ENCODE measurements at regions not wholly inside any gene's neighbourhood (a gene's known extent, or its start where the extent isn't known, plus 50 kb on each side); places are given as distances from the start of the nearest gene placed in this dataset.

DNA sequence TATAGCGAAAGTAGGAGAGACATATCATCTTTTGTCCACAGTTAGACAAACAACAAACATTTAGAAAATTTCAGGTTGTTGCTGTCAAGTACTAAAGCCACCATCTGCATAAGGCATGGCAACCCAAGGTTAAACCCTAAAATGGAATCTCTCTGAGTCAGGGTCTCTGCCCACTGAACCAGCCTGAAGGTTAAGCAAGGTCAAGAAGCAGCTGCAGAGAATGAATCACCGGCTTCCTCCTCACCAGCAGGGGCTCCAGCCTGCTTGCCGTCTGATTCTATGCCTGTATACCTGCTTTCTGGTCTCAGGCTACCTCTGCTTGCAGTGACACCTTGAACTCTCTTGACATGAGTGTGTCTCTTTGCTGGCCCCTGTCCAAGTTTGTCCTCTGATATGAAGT lies 726.2 kb upstream of the SGCG start:
- DNase-seq (ENCODE audit: low spot score) (no peak), ATAC-seq (no peak)

DNA sequence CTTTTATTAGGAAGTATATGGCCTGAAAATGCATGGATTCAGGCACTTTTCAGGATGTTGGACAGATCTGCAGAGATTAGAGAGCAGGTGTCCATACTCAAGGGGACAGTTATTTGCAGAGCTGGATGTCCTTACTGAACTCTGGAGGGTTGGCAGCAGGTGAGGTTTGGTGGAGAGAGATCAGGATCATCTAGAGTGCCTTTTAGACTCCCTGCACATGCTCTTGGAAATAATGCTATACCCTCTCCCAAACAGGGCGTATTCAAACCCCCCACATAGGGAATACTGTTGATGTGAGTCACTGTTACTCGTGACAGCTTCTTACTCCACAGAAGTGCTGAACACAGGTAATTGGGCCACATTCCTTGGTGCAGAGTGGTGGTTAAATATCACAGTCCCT lies 725.7 kb upstream of the SGCG start:
- ATAC-seq (no peak), DNase-seq (ENCODE audit: low spot score) (no peak)

DNA sequence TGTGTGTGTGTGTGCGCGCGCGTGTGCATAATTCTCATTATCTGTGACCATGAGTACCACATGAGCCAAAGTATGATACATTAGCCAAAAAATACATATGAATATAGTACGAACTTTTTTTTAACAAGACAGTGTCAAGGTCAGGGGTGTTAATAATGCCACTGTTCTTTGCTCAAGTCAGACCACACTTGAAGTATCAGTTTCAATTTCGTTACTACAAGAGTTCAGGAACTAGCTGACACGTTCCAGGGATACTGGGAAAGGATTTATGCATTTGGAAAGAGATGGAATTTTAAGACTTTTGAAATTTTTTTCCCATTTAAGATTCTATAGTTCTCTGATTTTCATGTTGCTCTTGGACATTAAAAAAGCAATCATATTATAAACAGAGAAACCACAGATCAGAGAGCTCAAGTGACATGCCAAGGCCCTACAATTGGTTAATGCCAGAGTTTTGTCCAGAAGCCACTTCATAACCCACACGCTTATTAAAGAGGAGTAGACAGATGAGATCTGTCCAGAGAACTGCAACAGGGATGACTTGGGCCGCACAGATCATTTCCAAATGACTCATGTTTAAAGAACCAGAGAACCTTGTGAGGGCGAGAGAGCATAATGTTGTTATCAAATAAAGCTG lies 718.8 kb upstream of the SGCG start:
- no peak for ATAC-seq
- DNase-seq (ENCODE audit: low spot score), result no peak

DNA sequence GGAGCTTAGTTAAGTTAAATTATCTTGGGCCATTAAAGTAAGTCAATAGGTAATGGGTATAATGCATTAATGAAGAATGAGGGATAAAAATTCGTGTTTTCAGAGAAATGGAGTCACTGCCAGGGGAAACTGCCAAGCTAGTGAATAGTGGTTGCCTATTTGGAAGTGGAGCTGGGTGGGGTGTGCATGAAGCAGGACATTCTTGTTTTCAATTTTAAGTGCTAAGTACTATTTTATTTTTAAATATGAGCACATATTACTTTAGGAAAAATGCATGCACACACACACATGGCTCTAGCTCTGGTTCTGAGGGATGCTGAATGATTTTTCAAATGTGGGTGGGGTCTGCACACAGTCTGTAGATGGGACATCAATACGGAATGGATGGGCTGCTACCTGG lies 717.7 kb upstream of the SGCG start:
- DNase-seq (ENCODE audit: low spot score) (no peak), ATAC-seq (no peak)

DNA sequence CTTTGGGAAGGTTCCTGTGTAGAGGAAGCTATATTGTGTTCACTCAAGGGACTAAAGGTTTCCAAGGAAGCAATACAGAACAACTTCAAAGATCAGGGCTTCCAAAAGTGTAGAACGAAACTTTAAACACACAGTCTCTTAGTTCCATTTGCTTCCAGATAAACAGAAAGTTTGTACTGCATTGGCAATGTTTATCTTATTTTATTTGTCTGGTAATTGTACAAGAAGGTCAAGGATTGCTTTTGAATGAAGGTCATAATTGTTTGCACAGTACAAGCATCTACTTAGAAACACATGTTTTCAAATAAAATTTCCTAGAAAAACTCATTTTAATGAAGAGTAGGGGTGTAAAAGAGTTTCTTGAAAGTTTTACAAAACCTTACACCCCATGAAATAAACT lies 712.7 kb upstream of the SGCG start:
- ATAC-seq (no peak), DNase-seq (ENCODE audit: low spot score) (no peak)

DNA sequence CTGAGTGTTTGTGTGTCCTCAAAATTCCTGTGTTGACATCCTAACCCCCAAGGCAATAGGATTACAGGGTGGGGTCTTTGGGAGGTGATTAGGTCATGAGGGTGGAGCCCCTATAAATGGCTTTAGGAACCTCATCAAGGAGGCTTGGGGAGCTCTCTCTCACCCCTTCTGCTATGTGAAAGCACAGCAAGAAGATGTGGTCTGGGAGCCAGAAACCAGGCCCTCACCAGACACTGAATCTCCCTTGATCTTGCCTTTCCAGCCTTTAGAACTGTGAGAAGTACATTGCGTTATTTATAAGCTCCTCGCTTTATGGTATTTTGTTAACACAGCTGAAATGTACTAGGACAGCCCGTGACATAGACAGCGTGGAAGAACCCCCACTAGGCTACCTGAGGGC lies 712.0 kb upstream of the SGCG start:
- no peak for ATAC-seq
- no peak for DNase-seq (ENCODE audit: low spot score)

DNA sequence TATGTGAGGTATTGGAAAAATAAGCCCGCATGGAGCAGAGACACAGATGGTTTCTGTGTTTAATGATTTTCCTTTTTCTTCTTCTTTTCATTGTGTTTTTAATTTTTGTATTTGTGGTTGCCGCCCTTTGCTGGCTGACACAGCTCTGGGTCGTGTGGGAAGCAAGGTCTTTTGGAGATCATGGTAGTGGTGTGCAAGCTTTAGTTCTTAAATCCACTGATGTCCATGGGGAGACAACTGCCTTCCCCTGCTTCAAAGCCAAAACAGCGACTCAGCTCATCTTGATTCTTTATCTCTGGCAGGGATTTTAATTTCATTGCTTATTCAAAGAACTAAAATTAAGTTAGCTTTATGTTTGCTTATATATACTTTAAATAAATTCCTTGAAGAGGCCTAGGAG lies 711.3 kb upstream of the SGCG start:
- no peak for DNase-seq (ENCODE audit: low spot score)
- ATAC-seq, result no peak

DNA sequence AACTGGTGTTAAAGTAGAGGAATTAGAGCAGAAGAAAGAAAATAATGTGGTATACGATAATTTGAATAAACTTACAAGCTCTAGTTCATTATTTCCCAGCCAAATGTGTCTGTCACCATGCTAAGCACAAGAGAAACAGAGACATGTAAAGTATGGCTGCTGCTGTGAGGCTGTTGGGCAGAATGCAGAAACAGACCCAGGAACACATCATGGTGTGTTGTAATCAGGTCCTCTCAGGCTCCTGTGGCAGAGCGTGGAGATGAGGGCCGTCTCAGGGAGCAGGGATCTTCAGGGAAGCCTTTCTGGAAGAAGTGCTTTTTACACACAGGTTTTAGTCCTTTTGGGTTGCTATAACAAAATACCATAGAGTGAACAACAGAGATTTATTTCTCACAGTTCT lies 710.7 kb upstream of the SGCG start:
- DNase-seq (ENCODE audit: low spot score) (no peak), ATAC-seq (no peak)

DNA sequence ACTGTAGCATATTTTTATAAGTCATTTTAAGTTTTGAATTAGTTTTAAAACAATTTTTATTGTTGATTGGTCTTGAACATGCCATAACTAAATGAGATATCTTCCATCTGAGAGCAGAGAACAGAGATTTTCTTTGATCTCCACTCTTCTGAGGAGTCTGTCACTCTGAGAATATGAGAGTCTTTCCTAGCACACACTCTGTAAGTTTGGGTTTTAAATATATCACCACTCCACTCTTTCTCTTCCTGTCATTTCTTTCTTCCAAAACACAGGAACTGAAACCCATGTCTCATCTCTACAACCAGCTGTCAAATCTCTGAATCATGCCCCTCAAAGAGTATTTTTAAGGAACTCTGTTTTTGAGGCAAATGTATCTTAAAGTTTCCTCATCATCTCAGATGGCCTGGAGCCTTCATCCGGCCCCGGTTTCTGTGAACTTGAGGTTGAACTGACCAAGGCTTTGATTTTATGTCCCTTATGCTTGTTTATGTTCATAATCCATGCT lies 698.2 kb upstream of the SGCG start:
- DNase-seq (ENCODE audit: low spot score) (no peak), ATAC-seq (no peak)

DNA sequence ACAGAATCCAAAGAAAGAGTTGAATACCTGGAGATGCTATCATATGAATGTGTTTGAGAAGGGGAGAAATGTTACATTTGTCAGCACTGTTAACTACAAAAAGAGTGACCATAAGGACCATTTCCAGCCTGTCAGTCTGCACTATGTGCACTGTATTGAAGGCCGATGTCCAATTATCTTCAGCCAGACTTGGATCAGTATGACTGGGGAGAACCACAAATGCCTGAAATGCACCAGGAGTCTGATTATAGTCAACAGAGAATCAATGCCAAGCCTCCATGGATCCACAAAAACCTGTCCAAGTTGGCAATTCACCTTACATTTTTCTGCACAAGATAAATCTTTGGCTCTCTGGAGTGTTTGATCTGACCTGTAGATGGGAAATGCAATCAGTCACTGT lies 697.5 kb upstream of the SGCG start:
- ATAC-seq (no peak), DNase-seq (ENCODE audit: low spot score) (no peak)

DNA sequence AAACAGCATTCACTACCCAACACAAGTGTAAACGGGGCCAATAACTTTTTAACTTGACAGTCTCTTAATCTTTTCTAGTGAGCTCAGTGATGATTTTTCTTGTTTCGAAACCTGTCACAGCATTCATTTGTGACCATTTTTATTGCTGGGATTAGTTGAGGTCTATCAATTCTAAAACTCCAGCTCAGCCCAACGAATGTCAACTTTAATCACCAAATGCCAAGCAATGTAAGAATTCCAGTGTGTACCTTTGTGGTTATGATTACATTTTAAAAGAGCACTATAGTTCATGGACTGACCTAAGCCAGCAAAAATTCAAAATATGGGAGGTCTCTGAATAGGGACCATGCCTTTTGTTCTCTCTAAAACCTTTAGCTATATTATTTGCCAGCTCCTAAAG lies 694.3 kb upstream of the SGCG start:
- DNase-seq (ENCODE audit: low spot score) (no peak), ATAC-seq (no peak)

DNA sequence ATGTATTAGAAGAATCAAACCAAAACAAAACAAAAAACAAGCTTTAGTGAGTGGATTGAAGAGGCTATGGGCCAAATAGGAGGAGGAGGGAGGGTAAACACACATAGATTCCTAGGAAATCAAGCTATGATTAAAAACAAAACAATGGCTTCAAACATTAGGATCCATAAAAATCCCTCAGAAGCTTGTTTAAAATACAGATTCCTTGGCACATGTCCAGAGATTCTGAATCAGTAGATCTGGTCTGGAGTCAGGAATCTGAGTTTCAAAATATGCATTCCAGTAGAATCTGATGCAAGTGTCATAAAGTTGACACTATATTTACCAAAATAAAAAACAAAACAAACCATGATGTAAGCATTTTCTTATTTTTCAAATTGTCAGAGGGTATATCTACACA lies 692.8 kb upstream of the SGCG start:
- DNase-seq (ENCODE audit: low spot score) (no peak), ATAC-seq (no peak)

DNA sequence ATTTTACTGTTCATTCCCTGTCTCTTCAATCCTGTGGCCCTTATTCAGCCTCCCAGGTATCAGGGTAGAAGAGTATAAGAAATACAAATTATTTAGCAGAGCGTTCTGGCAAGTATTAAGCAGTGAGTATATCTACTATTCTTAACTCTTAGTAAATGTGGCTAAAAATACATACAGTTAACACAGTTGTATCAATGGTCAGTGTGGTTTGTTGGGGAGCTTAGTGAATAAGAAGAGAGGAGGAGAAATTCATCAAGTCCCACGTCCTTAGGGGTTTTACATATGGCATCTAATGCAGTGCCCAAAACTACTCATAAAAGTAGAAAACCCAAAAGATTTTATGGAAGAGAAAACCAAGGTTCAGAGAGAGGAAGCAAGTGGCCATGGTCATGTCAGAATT lies 691.0 kb upstream of the SGCG start:
- ATAC-seq (no peak), DNase-seq (ENCODE audit: low spot score) (no peak)

DNA sequence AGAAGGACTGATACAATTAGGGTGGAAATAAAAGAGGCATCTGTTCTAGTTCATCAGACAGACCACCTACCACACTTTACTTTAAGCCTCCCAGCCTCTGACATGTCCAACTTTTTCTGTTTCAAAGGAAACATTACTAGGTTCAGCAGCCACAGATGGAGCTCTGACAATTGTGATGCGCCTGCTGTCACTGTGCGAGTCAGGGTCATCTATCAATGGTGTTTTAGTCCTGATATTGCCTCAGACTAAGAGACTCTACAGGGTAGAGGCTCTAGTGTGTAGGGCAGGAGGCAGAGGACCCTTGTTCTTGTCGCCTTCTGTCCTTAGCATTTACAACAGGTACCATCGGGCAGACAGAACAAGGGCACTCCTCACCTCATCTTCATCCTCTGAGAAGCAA lies 685.0 kb upstream of the SGCG start:
- no peak for ATAC-seq
- no peak for DNase-seq (ENCODE audit: low spot score)

DNA sequence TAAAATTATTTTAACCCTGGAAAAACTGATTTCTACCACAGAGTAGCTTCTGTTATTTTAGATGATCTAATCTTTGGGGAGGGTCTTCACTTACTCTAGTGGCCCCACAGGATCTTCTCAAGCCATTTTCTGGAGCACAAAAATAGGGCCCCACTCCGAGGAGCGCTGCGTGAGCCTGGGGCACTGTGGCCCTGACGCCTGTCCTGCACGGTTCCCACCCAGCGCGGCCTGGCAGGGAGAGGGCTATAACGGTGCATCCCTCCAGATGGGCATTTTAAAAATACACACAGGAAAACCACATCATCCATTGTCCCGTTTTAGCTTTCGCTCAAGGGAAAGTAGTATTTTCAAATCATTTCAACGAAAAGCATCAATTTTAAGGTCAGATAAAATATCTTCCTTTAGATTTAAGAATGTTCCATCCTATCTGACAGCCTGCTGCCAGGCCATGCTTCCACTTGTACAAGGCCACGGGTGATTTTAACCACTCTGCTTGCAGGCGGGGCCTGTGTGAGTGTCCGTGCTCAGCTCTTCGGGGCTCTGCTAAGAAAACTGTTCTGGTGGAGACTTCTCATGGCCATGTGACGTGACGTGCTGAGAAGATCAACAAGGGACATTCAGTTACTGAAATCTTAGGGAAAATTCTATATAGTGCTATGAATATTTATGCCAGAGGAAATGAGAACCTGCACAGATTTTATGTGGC lies 683.8 kb upstream of the SGCG start:
- ATAC-seq (no peak), DNase-seq (ENCODE audit: low spot score) (no peak)

DNA sequence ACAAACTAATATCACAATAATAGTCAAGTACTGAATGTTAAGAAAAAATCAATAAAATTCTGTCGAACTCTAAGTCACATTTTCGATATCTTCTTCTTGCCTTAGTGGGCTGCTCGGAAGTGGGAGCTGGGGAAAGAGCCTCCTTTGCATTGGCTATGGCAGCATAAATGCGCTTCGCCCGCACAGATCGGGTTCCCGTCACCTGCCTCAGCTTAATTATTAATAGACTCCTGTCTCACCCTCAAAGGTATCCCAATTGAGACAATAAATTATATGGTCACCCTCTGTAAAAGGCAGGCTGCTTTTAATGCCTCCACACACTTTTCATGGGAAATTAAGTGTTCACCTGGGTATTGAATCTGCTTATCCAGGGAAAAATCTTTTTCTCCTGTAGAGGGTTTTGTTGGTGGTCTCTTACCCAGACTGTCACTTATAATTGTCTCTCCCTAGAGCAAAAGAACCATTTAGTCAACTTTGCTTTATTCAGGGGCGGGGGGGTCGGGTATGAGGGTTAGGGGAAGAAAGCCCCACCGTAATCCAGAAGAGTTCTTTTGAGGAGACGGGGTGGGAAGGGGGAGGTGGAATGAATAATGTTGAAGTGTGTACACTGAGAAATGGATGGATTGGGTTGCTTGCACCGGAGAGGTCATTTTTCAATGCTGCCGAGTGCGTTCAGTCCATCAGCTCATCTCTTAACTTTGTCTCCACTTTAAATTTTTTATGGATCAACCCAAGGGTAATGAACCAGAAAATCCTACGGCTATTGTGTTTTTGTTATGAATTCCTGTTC lies 682.6 kb upstream of the SGCG start:
- no peak for DNase-seq (ENCODE audit: low spot score)

DNA sequence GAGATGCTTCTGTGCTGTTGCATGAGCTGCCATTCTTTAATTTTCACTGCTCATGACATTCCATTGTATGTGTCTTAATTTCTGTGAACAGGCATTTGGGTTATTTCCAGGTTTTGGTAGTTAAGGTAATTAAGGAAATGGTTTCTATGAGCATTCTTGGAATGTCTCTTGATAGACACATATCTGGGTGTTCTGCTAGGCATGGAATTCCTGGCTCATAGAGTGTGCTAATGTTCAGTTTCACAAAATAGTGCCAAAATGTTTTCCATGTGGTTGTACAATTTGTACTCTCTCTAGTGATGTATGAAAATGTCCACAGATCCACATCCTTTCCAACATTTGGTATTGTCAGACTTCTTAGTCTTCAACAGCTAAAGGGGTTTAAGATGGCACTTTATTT lies 680.9 kb upstream of the SGCG start:
- ATAC-seq (no peak), DNase-seq (ENCODE audit: low spot score) (no peak)

More for the DNA sequence above, 682.6 kb upstream of the SGCG start:
- ATAC-seq, result no peak

DNA sequence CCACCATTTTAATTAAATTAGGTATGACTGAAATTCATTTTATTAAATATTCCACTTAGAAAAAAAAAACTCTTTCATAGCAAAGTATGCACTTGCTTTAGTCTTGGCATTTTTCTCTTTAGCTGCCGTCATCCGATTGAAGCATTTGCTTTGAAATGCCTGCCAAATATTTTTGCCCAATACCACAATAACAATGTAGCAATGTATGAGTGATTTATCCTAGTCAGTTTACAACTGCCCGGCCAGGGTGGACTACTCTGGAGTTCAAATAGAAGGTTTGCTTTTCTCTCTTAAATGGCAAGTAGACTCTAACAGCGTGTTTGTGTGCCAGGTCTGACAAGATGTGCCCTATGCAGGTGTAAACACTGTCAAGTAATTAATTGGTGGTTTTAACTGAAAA lies 675.3 kb upstream of the SGCG start:
- DNase-seq (ENCODE audit: low spot score) (no peak), ATAC-seq (no peak)

DNA sequence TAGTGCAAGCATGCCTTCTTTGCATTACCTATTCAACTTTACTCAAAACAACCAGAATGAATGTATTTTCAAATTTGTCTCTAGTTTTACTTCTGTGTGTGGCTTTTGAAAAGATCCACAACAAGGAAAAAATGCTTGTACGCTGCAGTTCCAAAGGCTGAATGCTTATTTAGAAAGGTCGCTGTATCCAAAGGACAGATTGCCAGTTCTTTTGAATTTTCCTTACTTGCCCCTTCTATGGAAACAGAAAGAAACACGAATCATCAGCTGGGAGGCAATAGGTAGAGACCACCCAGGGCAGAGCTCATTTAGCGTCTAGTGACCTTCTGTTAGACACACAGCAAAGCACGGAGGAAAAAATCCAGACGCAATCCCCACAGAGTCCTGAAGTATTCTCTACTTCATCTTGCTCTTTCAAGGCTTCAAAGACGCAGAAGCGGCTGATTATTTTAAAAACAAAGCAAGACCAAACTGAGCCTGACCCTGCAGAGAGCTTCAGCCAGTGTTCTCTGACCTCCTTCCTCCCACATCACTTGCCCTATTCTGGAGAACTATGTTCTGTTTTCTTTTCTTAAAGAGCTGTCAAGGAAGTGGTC lies 674.6 kb upstream of the SGCG start:
- DNase-seq (ENCODE audit: low spot score) (no peak), ATAC-seq (no peak)

DNA sequence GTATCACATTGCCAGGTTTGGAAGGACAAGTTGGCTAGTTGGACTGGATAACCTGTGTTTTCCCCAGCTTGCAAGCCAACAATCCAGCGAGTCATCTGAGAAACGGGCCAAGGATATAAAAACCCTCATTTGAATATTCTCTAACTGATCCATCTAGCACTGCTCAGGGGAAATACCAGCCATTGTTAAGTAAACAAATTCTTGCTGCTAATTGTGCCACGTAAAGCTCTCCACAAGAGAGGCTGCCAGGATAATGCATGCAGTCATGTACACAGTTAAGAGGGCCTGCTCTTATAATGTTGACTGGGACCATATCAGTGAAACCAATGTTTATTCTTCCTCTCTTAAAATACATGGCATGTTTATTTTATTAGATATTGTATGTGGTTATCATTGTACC lies 663.2 kb upstream of the SGCG start:
- no peak for DNase-seq (ENCODE audit: low spot score)
- no peak for ATAC-seq

DNA sequence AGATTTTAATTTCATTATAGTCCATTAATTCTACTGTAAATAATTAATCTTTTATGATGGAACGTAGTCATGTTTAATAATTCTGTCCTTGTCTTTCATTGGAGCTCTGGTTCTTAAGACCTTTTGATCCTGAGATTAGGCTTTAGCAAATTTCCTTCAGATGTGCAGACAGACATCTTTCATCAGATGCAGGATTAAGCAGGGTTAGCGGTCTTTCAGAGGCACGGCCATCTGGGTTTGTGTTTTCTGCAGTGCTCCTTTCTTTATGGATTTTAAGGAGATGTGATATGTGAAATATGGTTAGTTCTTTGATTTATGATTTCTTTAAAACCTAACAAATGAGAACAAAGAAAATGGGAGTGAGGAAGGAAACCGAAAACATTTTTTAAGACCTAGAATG lies 643.9 kb upstream of the SGCG start:
- DNase-seq (ENCODE audit: low spot score), result no peak
- ATAC-seq, result no peak

DNA sequence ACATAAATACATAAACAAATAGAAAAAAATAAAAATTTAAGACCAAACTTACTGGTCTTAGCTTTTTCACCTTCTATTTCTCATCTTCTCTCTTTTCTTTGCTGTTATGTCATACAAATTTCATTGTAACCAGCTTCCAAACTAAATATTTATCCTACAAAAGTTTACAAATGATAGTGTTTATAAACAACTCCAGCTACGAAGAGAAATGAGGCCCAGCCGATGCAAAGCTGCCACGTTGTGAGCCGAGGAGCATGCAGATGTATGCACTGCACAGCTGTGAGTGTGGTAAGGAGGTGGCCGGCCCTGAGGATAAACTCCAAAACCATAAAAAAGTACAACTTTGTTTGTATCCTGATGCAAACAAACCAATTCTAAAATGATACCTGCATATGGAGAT lies 642.4 kb upstream of the SGCG start:
- DNase-seq (ENCODE audit: low spot score), result no peak
- no peak for ATAC-seq
